ENCODE measurements at regions not wholly inside any gene's neighbourhood (a gene's known extent, or its start where the extent isn't known, plus 50 kb on each side); places are given as distances from the start of the nearest gene placed in this dataset.
"Not testable (repeated sequence)": the region's sequence is repeated elsewhere in the genome, so short reads cannot be mapped to it uniquely, and the experiment has no call there.

GRCh38 chr17:31622500-31622899, 231.0 kb downstream of the RAB11FIP4 start:
- no peak for TF ChIP-seq EZH2phosphoT487 (IDR thresholded peaks at IDR 0.05; ENCODE audit: borderline replicate concordance, low read depth, low read length)
- TF ChIP-seq CTCF (conservative IDR thresholded peaks at IDR 0.05; ENCODE audit: low read length): no peak
- ChIA-PET POLR2A (no interaction called here), CTCF (ENCODE audit: unreplicated experiment) (no interaction called here)
- Histone ChIP-seq H3K4me2 (ENCODE audit: low read length) (no peak overlapping the region), H3K4me1 (ENCODE audit: insufficient read depth, low read length, poor library complexity, severe bottlenecking) (no peaks in the 10 kb centered on the region), H3K4me3 (ENCODE audit: low read depth, low read length, poor library complexity, severe bottlenecking) (no peak overlapping the region), H3K79me2 (ENCODE audit: insufficient read depth, low read depth, low read length) (no peaks in the 10 kb centered on the region), H2AFZ (ENCODE audit: low read length) (no peak overlapping the region), H4K20me1 (ENCODE audit: insufficient read depth, low read length) (no peaks in the 10 kb centered on the region), H3K9me2 (ENCODE audit: insufficient read depth, low read length) (no peaks in the 10 kb centered on the region), H3K9me3 (ENCODE audit: low read length) (0 out of 2 replicates have a peak, but pooled peaks cover 3% of the 10 kb centered on the region), H3K27ac (ENCODE audit: low read depth, low read length, poor library complexity, severe bottlenecking) (no peak overlapping the region), H3K36me3 (ENCODE audit: insufficient read depth, low read length) (no peaks in the 10 kb centered on the region)
- BruUV-seq (replicated peaks): no TSS peak
- no peak for DNase-seq (ENCODE audit: low spot score)
- intact Hi-C loops (cut with micrococcal nuclease; ENCODE audit: unreplicated experiment): no loop called here

GRCh38 chr17:31621566-31621965, 230.1 kb downstream of the RAB11FIP4 start:
- Histone ChIP-seq H3K4me3 (ENCODE audit: low read depth, low read length, poor library complexity, severe bottlenecking) (no peak overlapping the region), H3K79me2 (ENCODE audit: insufficient read depth, low read depth, low read length) (no peaks in the 10 kb centered on the region), H2AFZ (ENCODE audit: low read length) (no peak overlapping the region), H3K36me3 (ENCODE audit: insufficient read depth, low read length) (no peaks in the 10 kb centered on the region), H3K4me1 (ENCODE audit: insufficient read depth, low read length, poor library complexity, severe bottlenecking) (no peaks in the 10 kb centered on the region), H3K9me2 (ENCODE audit: insufficient read depth, low read length) (no peaks in the 10 kb centered on the region), H3K27ac (ENCODE audit: low read depth, low read length, poor library complexity, severe bottlenecking) (no peak overlapping the region), H4K20me1 (ENCODE audit: insufficient read depth, low read length) (no peaks in the 10 kb centered on the region), H3K4me2 (ENCODE audit: low read length) (no peak overlapping the region), H3K9me3 (ENCODE audit: low read length) (0 out of 2 replicates have a peak, but pooled peaks cover 3% of the 10 kb centered on the region)
- TF ChIP-seq EZH2phosphoT487 (IDR thresholded peaks at IDR 0.05; ENCODE audit: borderline replicate concordance, low read depth, low read length) (no peak), CTCF (conservative IDR thresholded peaks at IDR 0.05; ENCODE audit: low read length) (no peak)
- CTCF ChIA-PET (ENCODE audit: unreplicated experiment): no interaction called here
- POLR2A ChIA-PET: interaction anchor here (0.5 kb wide), 1 partner anchor 127 kb away, joined by 3 read pairs; no protein-coding TSS in a partner anchor
- DNase-seq (ENCODE audit: low spot score): no peak
- BruUV-seq (replicated peaks): no TSS peak
- intact Hi-C loops (cut with micrococcal nuclease; ENCODE audit: unreplicated experiment): no loop called here

GRCh38 chr17:31611053-31611452, 219.6 kb downstream of the RAB11FIP4 start:
- H4K20me1 ChIP-seq (ENCODE audit: insufficient read depth, low read length); H3K4me1 ChIP-seq (ENCODE audit: insufficient read depth, low read length, poor library complexity, severe bottlenecking); H3K79me2 ChIP-seq (ENCODE audit: insufficient read depth, low read depth, low read length); CTCF ChIA-PET (ENCODE audit: unreplicated experiment); H3K9me3 ChIP-seq (ENCODE audit: low read length); BruUV-seq (replicated peaks); POLR2A ChIA-PET; H3K27ac ChIP-seq (ENCODE audit: low read depth, low read length, poor library complexity, severe bottlenecking); H3K4me3 ChIP-seq (ENCODE audit: low read depth, low read length, poor library complexity, severe bottlenecking); DNase-seq (ENCODE audit: low spot score); H2AFZ ChIP-seq (ENCODE audit: low read length); H3K4me2 ChIP-seq (ENCODE audit: low read length); intact Hi-C loops (cut with micrococcal nuclease; ENCODE audit: unreplicated experiment); H3K36me3 ChIP-seq (ENCODE audit: insufficient read depth, low read length); H3K9me2 ChIP-seq (ENCODE audit: insufficient read depth, low read length): not testable (repeated sequence)
